KMS-11 (cell line): ENCODE measurements at regions not wholly inside any gene's neighbourhood (a gene's known extent, or its start where the extent isn't known, plus 50 kb on each side); places are given as distances from the start of the nearest gene placed in this dataset.
"Not testable (repeated sequence)": the region's sequence is repeated elsewhere in the genome, so short reads cannot be mapped to it uniquely, and the experiment has no call there.

Source experiments
- H2AFZ ChIP-seq: fragments of 200-600 bp; sonication (generic); 2 replicates; pipeline ENCODE4 v1.6.1; 2016; ENCODE audit warnings: antibody characterized with exemption, mixed run types, low read depth
- H3K27ac ChIP-seq: fragments of 200-600 bp; sonication (generic); 2 replicates; pipeline ENCODE4 v1.6.1; 2016; ENCODE audit warnings: mild to moderate bottlenecking, mixed run types
- H3K27me3 ChIP-seq: fragments of 200-600 bp; sonication (generic); 2 replicates; pipeline ENCODE4 v1.6.1; 2017; ENCODE audit warnings: mild to moderate bottlenecking, low read depth, mixed run types, moderate library complexity; ENCODE audit not compliant: insufficient read depth
- H3K36me3 ChIP-seq: fragments of 200-600 bp; sonication (generic); 2 replicates; pipeline ENCODE4 v1.6.1; 2017; ENCODE audit warnings: mild to moderate bottlenecking, mixed run types; ENCODE audit not compliant: insufficient read depth
- H3K4me1 ChIP-seq: fragments of 200-600 bp; sonication (generic); 2 replicates; pipeline ENCODE4 v1.6.1; 2016; ENCODE audit warnings: mild to moderate bottlenecking, low read depth, mixed run types; ENCODE audit not compliant: poor library complexity, severe bottlenecking
- H3K4me2 ChIP-seq: fragments of 200-600 bp; sonication (generic); 2 replicates; pipeline ENCODE4 v1.7.0; 2016; ENCODE audit warnings: mild to moderate bottlenecking, mixed run types
- H3K4me3 ChIP-seq: fragments of 200-600 bp; sonication (generic); IDR thresholded peaks from 2 replicates; pipeline ENCODE4 v1.6.1; 2017; ENCODE audit warnings: low read depth, low read length, mixed read lengths; ENCODE audit not compliant: insufficient read depth
- H3K79me2 ChIP-seq: fragments of 200-600 bp; sonication (generic); 2 replicates; pipeline ENCODE4 v1.6.1; 2016; ENCODE audit warnings: low read depth, mixed run types; ENCODE audit not compliant: insufficient read depth
- H3K9ac ChIP-seq: fragments of 200-600 bp; sonication (generic); 2 replicates; pipeline ENCODE4 v1.6.1; 2016; ENCODE audit warnings: mild to moderate bottlenecking, mixed run types
- H4K20me1 ChIP-seq: fragments of 200-600 bp; sonication (generic); 2 replicates; pipeline ENCODE4 v1.6.1; 2016; ENCODE audit warnings: mild to moderate bottlenecking, mixed run types; ENCODE audit not compliant: insufficient read depth
- CTCF ChIP-seq: fragments of 200-600 bp; sonication (generic); conservative IDR thresholded peaks from 2 replicates; pipeline ENCODE4 v1.6.1; 2017; ENCODE audit warnings: low read depth, mild to moderate bottlenecking, antibody characterized with exemption, low read length, moderate library complexity, mixed read lengths

- no peak overlapping the region for H3K27ac ChIP-seq
- H3K4me3 ChIP-seq, result no peak overlapping the region
- no peaks in the 10 kb centered on the region for H3K79me2 ChIP-seq
- H3K36me3 ChIP-seq, result no peaks in the 10 kb centered on the region
- no peaks in the 10 kb centered on the region for H3K4me1 ChIP-seq
- H3K9ac ChIP-seq, result no peak overlapping the region
- no peaks in the 10 kb centered on the region for H3K27me3 ChIP-seq
- H2AFZ ChIP-seq, result no peak overlapping the region
- H3K4me2 ChIP-seq, result no peak overlapping the region
- TF ChIP-seq CTCF, result no peak
- no peaks in the 10 kb centered on the region for H4K20me1 ChIP-seq
Measured at GRCh38 chr19:23571175-23571574, 115.8 kb downstream of the ZNF675 start.

GRCh38 chr19:23568116-23568515 is 118.9 kb downstream of the ZNF675 start:
- not testable (repeated sequence) for H3K27me3 ChIP-seq, H2AFZ ChIP-seq, H3K27ac ChIP-seq, H3K4me3 ChIP-seq, H3K4me1 ChIP-seq, H3K4me2 ChIP-seq, H4K20me1 ChIP-seq, H3K9ac ChIP-seq, H3K79me2 ChIP-seq, H3K36me3 ChIP-seq

- Histone ChIP-seq H3K36me3 (no peaks in the 10 kb centered on the region), H3K4me2 (no peak overlapping the region), H3K79me2 (no peaks in the 10 kb centered on the region), H3K9ac (no peak overlapping the region), H3K4me3 (no peak overlapping the region), H3K4me1 (no peaks in the 10 kb centered on the region), H3K27me3 (no peaks in the 10 kb centered on the region), H4K20me1 (no peaks in the 10 kb centered on the region), H3K27ac (no peak overlapping the region), H2AFZ (no peak overlapping the region)
- TF ChIP-seq CTCF, result no peak
Measured at GRCh38 chr19:23565256-23565655, 121.8 kb downstream of the ZNF675 start.

- Histone ChIP-seq H3K36me3 (no peaks in the 10 kb centered on the region), H3K4me2 (no peak overlapping the region), H3K27me3 (no peaks in the 10 kb centered on the region), H2AFZ (no peak overlapping the region), H3K4me1 (no peaks in the 10 kb centered on the region), H4K20me1 (no peaks in the 10 kb centered on the region), H3K79me2 (no peaks in the 10 kb centered on the region), H3K27ac (no peak overlapping the region), H3K4me3 (no peak overlapping the region), H3K9ac (no peak overlapping the region)
- TF ChIP-seq CTCF, result no peak
Measured at GRCh38 chr19:23563326-23563725, 123.7 kb downstream of the ZNF675 start.

- Histone ChIP-seq H4K20me1 (no peaks in the 10 kb centered on the region), H3K4me1 (no peaks in the 10 kb centered on the region)
- no peak for TF ChIP-seq CTCF
Measured at GRCh38 chr19:23561341-23561740, 125.7 kb downstream of the ZNF675 start.

More at GRCh38 chr19:23561341-23561740, 125.7 kb downstream of the ZNF675 start:
- H3K9ac ChIP-seq, result no peak overlapping the region
- no peak overlapping the region for H3K4me3 ChIP-seq
- no peaks in the 10 kb centered on the region for H3K27me3 ChIP-seq
- no peak overlapping the region for H2AFZ ChIP-seq
- H3K4me2 ChIP-seq, result no peak overlapping the region
- no peaks in the 10 kb centered on the region for H3K36me3 ChIP-seq
- H3K79me2 ChIP-seq, result no peaks in the 10 kb centered on the region
- H3K27ac ChIP-seq, result no peak overlapping the region
